Esophagus squamous epithelium (tissue), 4 donors: ENCODE measurements at regions not wholly inside any gene's neighbourhood (a gene's known extent, or its start where the extent isn't known, plus 50 kb on each side); places are given as distances from the start of the nearest gene placed in this dataset.

Experiments
- CTCF ChIP-seq, 6 experiments: fragments of 450-650 bp in 4 of 6; fragments of 200-600 bp in 2 of 6; sonication (generic) in 2 of 6; IDR thresholded peaks; one replicate each; pipeline ENCODE4 v1.5.1; 2016 to 2019; ENCODE audit warnings: antibody characterized with exemption in 6 of 6, mild to moderate bottlenecking in 4 of 6, moderate library complexity in 4 of 6
- POLR2A ChIP-seq, 4 donors: fragments of 450-650 bp; IDR thresholded peaks; one replicate each; pipeline ENCODE4 v1.6.1; 2017; ENCODE audit warnings: antibody characterized with exemption in 4 of 4, mild to moderate bottlenecking in 4 of 4, moderate library complexity in 3 of 4

- TF ChIP-seq CTCF (IDR thresholded peaks at IDR 0.05): no peak
- no peak for TF ChIP-seq POLR2A (IDR thresholded peaks at IDR 0.05)
These were observed 86.1 kb upstream of the CD53 start for GRCh38 chr1:110786802-110787327.
